ENCODE measurements at regions not wholly inside any gene's neighbourhood (a gene's known extent, or its start where the extent isn't known, plus 50 kb on each side); places are given as distances from the start of the nearest gene placed in this dataset.

DNA sequence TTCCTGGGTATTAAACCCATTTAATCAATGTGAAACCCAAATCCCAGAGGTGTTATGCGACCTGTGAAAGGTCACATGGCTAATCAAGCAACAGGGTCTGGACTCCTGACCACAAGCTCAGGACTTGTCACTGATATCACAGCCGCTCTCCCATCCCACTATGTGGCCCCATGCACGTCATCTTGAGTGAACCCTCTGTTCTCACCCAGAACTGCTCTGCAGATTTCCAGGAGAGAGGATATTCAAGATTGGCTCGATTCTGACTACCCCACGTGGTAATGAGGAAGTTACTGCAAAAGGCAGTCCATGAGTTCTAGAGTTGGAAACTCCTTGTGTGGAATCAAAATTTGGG is 173.5 kb upstream of the ETV3 start:
- TF ChIP-seq, protein P1, sequence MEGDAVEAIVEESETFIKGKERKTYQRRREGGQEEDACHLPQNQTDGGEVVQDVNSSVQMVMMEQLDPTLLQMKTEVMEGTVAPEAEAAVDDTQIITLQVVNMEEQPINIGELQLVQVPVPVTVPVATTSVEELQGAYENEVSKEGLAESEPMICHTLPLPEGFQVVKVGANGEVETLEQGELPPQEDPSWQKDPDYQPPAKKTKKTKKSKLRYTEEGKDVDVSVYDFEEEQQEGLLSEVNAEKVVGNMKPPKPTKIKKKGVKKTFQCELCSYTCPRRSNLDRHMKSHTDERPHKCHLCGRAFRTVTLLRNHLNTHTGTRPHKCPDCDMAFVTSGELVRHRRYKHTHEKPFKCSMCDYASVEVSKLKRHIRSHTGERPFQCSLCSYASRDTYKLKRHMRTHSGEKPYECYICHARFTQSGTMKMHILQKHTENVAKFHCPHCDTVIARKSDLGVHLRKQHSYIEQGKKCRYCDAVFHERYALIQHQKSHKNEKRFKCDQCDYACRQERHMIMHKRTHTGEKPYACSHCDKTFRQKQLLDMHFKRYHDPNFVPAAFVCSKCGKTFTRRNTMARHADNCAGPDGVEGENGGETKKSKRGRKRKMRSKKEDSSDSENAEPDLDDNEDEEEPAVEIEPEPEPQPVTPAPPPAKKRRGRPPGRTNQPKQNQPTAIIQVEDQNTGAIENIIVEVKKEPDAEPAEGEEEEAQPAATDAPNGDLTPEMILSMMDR (IDR thresholded peaks at IDR 0.05; ENCODE audit: insufficient read depth, low read depth, low read length) = no peak
- no peak for TF ChIP-seq EZH2 (IDR thresholded peaks at IDR 0.05; ENCODE audit: insufficient read depth, low read length)
